Upper lobe of left lung (tissue), 4 donors: ENCODE measurements at regions not wholly inside any gene's neighbourhood (a gene's known extent, or its start where the extent isn't known, plus 50 kb on each side); places are given as distances from the start of the nearest gene placed in this dataset.

Experiments used
- CTCF ChIP-seq, 6 experiments: fragments of 450-650 bp in 4 of 6; fragments of 200-600 bp in 2 of 6; sonication (generic) in 2 of 6; IDR thresholded peaks; one replicate each; pipeline ENCODE4 v1.5.1; 2016 to 2019; ENCODE audit warnings: antibody characterized with exemption in 6 of 6
- EP300 ChIP-seq, 4 donors: sonication (generic); formaldehyde crosslinking; IDR thresholded peaks; one replicate each; pipeline ENCODE4 v1.5.1; 2017; ENCODE audit warnings: antibody characterized with exemption in 4 of 4, control low read depth in 2 of 4
- POLR2AphosphoS5 ChIP-seq, 2 donors: sonication (generic); formaldehyde crosslinking; IDR thresholded peaks; one replicate each; pipeline ENCODE4 v1.5.1; 2017; ENCODE audit warnings: antibody characterized with exemption in 2 of 2

GRCh38 chr1:13896932-13897331 is 196.9 kb downstream of the PRDM2 start:
- TF ChIP-seq CTCF (IDR thresholded peaks at IDR 0.05) = no peak
- TF ChIP-seq EP300 (IDR thresholded peaks at IDR 0.05) = no peak
- TF ChIP-seq POLR2AphosphoS5 (IDR thresholded peaks at IDR 0.05) = no peak
